HG03139 (cell line): ENCODE measurements at regions not wholly inside any gene's neighbourhood (a gene's known extent, or its start where the extent isn't known, plus 50 kb on each side); places are given as distances from the start of the nearest gene placed in this dataset.

ENCODE experiments used
- ATAC-seq: cut with Tn5 transposase; IDR thresholded peaks from one replicate; pipeline ENCODE4 v1.9.1; 2021; ENCODE audit not compliant: unreplicated experiment

DNA sequence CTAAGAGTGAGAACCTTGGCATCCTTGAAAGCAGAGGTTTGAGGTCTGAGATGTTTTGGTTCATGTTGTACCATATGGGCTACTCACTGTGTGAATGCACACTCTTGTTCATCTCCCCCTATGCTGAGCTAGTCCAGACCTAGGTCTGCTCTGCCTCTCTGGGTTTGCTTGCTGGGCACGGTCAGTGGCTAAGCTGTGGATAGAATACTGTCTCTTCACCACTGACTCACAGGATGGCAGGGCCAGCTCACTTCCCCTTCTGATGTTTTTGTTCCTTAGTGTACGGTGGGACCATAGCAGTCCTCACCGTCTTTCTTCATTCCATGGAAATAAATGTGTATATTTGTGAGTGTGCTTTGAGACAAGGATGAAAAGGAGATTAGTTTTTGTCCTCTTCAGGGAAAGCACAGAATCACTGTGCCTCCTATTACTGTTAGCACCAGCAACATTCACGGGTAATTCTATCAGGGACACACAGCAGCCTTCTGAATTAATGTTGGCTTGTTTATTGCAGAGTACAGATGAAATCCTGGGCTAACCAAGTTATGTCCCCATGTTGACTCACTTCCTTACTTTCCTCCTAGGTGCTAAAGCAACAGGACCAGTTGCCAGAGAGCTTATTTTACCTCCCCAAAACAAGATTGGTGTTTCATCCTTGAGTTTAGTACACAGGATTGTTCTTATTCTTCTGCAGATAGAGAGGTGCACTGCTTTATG lies 56.9 kb upstream of the IVNS1ABP start:
- no peak for ATAC-seq

- ATAC-seq, result no peak
Measured at GRCh38 chr1:185369786-185370185, 52.7 kb upstream of the IVNS1ABP start.

- no peak for ATAC-seq
Measured at GRCh38 chr1:185368913-185369491, 52.0 kb upstream of the IVNS1ABP start.

DNA sequence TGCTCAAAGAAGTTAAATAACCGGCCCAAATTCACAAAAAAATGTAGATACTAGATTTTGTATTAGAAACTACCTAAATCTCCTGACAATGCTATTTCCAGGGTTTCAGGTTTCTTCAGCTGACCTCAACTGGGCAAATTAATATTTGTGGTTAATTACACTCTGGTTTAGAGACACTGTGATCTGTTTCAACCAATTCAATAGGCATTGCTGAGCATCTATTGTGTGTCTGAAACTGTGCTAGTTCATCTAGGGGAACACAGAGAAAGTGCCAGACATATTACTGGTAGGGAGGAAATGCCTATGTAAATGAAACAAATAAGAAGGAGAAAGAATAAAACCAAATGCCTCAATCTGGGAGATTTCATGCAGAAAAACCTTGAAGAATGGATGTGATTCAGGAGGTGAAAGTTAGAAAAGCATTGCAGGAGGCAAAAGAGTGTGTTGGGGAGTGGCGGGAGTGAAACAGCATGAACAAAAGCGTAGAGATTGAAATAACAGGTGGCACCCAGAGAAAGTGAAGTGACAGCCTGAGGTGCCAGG lies 51.3 kb upstream of the IVNS1ABP start:
- ATAC-seq, result no peak

DNA sequence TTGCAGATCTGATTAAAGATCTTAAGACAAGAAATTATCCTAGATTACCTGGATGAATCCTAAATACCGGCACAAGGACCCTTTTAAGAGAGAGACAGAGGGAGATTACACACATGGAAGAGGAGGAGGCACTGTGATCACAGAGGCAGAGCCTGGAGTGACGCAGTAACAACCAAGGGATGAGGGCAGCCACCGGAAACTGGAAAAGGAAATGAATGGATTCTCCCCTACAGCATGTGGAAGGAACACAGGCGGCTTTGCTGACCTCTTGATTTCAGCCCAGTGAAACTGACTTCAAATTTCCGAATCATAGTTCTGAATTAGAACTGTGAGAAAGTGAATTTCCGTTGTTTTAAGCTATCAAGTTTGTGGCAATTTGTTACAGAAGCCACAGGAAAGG lies 50.2 kb upstream of the IVNS1ABP start:
- no peak for ATAC-seq
